Urothelium cell line (cell line): ENCODE measurements at regions not wholly inside any gene's neighbourhood (a gene's known extent, or its start where the extent isn't known, plus 50 kb on each side); places are given as distances from the start of the nearest gene placed in this dataset.
"Not testable (repeated sequence)": the region's sequence is repeated elsewhere in the genome, so short reads cannot be mapped to it uniquely, and the experiment has no call there.

ENCODE experiments used
- DNase-seq: peaks from one replicate; pipeline ENCODE4 v3.0.0; 2011; ENCODE audit warnings: low spot score, mixed read lengths
- FAIRE-seq: peaks from 2 replicates; lab custom pipeline; 2011; peaks lifted over from hg19 to GRCh38; lab: Jason Lieb, UNC

DNA sequence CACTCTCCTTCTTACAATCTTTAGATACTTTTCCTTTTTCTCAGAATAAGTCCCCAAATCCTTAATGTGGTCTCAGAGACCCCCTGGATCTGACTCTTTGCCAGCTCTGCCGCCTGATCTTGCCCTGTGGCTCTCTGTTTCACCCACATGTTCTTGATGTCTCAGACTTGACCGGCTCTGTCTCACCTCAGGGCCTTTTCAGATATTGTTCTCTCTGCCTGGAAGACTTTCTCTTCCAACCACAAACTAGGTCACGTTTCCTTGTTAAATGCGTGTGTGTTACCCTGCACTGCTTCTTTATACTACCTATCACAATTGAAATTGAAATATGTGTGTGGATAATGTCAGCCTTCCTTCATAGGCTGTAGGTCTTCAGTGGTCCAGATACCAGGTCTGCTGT is 265.4 kb upstream of the NUDT12 start:
- no peak for DNase-seq
- no peak for FAIRE-seq

DNA sequence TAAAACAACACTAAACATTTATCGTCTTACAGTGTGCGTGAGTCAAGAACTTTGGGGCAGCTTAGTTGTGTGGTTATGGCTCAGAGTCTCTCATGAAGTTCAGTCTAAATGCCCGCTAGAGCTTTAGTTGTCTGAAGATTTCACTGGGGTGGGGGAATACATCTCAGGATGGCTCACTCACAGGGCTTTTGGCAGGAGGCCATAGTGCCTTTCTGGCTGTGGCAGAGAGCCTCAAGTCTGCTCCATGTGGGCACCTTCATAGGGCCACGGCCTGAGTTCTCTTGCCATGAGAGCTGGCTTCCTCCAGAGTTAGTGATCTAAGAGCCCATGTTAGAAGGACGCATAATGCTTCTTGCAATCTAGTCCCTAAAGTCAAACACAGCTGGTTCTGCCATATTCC is 258.8 kb upstream of the NUDT12 start:
- DNase-seq = no peak
- no peak for FAIRE-seq

DNA sequence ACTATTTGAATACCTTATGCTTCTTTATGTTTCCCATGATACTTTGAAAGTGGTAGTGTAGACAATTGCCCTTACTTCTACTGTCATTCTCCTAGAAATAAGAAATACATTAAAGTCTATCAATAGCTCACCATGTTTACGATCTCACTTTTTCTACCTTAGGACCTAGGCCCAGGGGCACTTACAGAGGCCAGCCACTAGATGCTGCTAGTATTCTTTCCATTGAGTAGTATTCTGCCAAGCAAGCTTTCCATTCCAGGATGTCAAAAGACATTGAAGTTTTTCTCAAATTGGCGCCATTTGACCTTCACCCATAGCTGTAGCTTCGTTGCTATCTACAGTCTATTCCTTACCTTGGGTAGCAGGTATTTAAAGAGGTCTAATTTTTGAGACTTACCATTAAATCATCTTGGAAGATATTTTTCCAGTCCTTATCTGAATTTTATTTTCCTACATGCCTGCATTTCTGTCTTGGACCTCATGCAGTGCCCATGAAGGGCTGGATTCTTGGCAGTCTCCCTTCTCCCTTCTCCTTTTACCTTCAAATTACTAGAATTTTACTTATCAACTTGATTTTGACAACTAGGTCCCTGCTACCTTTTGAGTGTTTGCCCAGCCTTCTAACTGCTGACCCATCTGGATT is 246.0 kb upstream of the NUDT12 start:
- no peak for FAIRE-seq
- peak; percentile 37 for DNase-seq

DNA sequence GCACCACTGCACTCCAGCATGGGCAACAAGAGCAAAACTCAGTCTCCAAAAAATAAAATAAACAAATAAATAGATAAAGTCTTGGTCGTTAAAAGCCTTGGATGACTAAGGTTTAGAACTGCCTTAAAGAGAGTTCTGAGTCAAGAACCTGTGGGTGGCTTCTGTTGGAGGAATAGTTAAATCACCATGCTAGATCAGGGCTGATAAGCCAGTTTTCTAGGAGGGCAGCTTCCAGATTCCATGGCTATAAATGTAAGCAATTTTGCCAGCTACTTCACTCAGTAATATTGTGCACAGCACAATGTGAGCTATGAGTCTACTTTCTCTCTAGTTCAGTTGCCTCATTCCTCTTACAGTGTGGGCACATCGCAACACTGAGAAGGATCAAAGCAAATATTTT is 242.1 kb upstream of the NUDT12 start:
- DNase-seq (no peak), FAIRE-seq (no peak)

DNA sequence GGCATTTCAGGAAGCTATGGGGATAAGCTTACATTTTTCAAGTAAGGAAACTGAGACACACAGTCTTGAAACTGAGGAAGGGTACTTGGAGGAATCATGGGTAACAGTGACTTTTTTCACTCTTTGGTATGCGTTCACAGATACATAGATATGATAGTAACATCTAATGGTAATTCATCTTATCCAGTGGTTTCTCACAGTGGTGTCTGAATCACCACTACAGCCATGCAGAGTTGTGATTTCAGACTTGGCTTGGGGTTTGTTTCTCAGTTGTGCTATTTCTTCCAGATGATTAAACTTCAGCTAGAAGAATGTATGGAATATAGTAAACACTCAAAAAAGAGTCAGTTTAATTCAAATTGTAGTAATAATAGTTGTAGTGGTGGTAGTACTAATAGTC is 239.1 kb upstream of the NUDT12 start:
- DNase-seq (no peak), FAIRE-seq (no peak)

DNA sequence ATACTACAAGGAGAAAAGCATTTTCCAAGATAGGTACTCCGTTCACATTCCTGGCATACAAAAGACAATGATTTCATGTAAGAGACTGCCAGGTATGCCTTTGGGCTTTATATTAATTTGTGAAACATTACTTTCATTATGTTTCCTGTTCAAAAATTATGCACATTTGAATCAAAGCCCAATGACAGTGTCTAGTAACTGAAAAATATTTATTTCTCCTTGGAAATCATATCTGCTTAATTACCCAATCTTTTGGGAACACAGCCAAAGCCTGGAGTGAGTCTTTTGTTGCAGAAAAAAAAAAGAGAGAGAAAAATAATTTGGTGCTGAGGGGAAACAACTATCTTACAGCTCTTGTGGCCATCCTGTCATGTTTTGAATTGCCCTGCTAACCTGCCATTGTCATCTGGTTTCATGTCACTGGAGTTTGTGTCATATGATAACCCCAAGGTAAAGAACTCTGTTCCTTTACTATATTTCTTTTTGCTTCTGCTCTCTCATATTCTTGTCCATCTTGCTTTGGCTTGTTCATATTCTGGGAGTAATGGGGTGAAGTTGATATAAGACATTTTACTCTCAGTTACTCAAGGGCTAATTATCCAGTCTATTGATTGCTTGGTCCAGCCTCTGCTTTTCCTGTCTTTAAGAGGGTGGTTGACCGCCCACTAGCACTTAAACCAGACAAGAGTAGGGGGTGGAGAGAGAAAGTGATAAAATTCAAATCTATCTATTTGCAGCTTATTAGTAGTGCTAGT is 238.3 kb upstream of the NUDT12 start:
- FAIRE-seq = no peak

DNA sequence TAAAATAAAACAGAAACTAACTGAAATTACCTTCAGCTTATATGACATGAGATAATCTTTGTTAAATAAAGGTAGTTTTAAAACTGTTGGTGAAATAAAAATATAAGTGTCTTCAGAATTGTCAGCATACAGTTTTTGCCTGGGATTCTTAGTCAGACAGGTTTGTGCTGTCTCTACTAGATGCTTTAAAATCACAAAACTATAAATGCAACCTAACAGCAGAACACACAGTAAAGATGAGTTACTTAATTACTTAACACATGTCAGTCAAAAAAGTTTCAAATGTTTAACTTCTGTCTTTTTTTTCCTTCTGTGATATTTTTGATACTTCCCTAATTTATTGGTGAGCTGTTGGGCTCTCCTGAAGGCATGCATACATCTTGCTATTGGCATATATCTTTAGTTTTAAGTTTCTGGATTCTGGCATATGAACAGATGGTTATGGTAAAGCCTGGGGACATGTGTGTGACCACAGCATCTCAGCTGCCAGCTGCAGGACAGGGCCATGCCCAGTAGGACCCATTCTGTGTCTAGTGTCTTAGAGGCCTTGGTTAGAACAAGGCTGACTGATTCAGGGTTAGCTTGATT is 231.1 kb upstream of the NUDT12 start:
- DNase-seq = no peak
- no peak for FAIRE-seq

More for the DNA sequence above, 238.3 kb upstream of the NUDT12 start:
- no peak for DNase-seq

DNA sequence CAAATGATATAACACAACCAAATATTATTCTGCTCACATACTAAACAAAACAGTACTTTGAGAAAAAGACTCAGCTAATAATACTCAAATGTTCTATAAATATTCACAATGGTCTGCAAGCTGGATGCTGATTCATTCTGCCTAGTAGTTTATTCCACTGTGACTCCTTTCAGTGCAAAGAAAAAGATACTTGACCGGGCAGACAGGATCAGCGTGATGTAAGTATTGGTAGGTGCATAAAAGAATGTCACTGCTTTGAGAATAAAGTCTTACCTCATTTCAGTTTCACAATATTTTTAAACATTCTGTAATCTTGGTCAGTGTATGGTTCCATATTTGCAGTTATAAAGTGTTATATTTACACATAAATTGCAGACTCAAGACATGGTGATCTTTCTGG is 223.0 kb upstream of the NUDT12 start:
- FAIRE-seq = no peak
- DNase-seq = no peak

DNA sequence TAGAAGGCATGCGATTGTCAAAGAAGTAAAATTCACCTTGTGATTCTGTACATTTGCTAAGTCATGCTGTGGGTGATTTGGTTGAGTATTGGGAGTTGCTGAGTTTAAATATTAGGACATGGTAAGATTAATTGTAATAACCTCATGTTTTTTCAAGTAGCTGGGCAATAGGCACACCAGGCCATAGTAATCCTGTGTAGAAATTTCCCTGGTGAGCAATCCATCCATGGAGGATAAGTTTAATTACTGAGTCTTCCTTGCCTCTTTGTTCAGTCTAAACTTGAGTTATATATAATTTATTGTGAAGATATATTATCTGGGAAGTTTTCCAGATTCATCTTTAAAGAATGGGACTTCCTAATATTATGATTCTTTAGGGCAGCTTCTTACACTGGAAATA is 221.1 kb upstream of the NUDT12 start:
- FAIRE-seq = no peak
- DNase-seq = no peak

DNA sequence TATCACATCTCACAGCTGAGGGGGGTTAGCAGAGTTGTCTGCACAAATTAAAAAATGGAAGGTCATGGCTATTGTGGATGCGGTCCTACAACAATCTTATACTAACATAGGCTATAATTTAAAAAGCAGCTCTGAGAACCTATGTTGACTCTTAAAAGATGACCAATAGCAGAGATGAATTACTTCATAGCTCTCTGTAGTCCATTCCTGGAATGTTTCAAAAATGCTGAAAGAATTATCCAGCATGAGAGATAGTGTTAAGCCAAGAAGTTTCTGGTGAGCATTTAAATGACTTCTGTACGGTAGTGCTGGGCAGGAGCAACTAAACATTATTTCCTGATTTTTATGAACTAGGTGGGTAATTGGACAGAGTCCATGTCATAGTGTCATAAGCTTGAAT is 218.2 kb upstream of the NUDT12 start:
- no peak for FAIRE-seq
- no peak for DNase-seq

DNA sequence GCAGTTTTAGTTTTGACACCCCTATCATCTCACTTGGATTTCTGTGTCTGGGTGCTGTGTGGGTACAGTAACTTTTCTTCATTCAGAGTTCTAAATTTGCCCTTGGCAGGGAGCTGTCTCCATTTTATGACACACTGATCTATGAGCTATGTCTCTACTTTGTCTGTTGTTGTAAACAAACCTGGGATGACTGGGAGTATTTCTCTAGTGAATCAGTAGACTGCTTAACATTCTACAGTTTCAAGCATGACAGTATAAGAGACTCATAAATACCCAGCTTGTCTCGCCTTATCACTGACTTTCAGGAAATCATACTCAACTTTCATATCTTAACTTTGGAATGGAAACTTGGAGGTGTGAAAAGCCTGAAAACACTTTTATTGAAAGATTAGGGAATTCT is 212.1 kb upstream of the NUDT12 start:
- FAIRE-seq (no peak), DNase-seq (no peak)

DNA sequence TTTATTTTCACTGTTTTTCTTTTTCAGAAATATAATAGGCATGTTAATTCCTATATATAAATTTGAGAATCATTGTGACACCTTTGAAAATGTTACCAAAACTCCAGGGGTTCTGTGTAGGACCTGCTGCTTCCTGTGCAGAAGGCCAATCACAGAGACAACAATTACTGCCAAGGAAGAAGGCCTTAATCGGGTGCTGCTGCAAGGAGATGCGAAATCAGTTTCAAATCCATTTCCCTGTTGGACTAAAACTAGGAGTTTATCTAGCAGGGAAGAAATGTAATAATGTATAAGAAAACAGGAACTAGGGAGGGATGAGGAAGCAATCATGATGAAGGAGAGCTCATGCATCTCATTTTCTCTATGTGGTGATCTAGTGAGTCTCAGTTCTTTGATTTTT is 209.7 kb upstream of the NUDT12 start:
- DNase-seq = no peak

DNA sequence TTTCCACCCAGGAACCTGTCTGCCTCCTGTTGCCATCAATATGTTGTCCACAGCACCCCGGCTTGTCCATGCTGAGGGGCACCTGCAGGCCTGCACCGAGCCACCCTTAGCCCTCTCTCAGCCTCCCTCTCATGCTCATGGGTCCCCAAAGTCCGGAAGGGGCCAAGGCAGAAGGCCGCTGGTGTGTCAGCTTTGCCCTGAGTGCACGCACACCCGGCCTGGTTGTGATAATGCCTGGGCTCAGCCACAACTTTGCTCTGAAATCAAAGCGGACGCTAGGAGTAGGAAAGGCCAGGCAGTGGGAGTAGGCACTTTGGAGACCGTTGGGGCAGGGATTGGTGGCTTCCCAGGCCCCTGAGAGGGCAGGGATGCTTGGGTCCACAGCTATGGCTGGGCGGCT is 201.8 kb upstream of the NUDT12 start:
- DNase-seq = no peak

More for the DNA sequence above, 209.7 kb upstream of the NUDT12 start:
- FAIRE-seq = no peak

DNA sequence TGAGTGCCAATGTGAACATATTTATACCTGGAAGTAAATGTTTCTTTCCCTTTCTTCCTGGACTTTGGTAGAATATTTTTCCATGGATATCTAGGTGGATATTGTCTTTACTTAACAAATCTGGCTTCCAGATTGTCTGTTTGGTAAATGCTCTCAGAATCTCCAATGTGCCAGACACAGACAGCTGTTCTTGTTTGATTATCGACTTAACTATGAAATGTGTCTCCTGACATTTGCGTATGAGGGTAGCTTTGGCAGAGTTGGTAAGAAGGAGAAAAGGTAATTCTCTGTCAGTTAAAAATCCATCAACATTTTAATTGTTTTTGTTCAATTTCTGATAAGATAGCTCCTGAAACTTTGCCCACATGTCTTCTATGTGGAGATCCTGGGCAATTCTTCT is 196.4 kb upstream of the NUDT12 start:
- FAIRE-seq = no peak
- DNase-seq = no peak

More for the DNA sequence above, 201.8 kb upstream of the NUDT12 start:
- FAIRE-seq = no peak

DNA sequence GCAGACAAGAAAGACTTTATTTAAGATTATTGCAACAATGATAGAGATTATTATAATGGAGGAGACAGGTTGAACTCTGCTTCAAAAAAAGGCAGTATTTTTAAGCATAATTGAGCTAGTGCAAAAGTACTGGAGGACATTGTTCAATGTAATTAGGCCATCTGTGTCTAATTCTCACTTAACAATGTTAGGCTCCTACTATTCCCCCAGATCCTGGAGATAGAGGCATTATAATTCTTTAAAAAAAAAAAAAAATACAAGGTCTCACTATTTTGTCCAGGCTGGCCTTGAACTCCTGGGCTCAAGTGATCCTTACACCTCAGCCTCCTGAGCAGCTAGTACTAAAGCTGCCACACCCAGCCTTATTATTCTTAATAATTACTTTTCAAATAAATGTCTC is 193.4 kb upstream of the NUDT12 start:
- FAIRE-seq = no peak
- DNase-seq = no peak

DNA sequence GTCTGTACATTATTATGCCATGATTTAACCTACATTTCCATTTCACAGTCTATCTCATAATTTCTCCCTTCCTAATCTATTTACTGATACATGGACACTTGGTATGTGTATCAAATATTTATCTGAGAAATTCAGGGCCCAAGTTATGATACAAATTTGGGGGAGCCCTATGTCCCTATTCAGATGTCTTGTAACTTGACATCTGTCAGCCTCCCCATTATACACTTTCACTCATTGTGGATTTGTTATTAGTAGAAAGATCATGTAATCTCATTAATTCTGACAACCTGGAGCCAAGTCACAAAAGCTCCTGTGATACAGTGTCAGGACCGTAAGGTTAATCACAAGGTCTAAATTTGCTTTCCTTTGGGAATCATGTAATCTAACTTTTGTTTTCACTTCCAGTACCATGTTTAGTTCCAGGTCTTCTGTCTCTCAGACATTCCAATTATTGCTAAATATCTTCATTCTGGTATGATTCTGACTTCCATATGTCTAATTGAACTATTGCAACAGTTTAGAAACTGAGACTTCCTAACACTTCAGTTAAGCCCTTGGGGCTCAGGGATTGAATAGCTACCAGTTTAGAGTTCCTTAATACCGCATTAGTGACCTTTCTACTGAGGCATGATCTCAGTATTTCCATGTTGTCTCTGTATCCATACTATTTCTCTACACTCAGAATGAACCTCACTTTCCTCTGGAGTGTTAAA is 182.9 kb upstream of the NUDT12 start:
- FAIRE-seq (no peak), DNase-seq (no peak)

DNA sequence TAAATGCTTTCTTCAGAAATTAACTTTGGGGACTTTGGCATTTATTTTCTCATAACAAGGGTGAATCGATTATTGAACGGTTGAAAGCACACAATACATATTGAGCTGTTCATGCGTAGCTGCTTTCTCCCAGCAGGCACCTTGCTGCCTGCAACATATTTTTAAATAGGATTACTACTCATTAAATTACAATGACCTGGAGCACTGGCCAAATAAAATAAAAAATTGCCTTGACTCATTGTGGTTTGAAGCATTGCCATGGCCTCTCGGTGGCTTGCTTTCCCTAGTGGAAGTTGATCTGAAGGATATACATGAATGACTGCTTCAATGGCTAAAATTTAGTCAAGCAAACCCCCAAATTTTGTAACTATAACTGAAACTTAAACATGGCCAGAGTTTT is 181.6 kb upstream of the NUDT12 start:
- FAIRE-seq (no peak), DNase-seq (no peak)

DNA sequence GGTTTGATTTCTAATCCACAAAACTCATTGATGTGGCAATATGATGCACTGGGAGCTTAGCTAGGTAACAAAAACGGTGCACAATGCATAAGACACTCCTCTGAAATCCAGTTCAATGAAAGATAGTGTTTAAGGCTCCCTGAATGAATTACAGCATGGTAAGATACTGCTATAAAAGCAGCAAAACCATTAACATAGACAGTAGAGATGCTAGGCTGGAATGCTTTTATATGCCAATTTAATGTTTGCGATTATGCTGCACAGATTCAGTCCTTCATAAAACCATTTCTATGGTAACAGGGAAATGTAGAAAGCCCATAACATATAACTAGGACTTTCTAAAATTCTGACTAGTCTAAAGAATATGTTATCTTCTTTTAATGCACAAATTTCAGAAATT is 180.8 kb upstream of the NUDT12 start:
- DNase-seq (no peak), FAIRE-seq (no peak)

DNA sequence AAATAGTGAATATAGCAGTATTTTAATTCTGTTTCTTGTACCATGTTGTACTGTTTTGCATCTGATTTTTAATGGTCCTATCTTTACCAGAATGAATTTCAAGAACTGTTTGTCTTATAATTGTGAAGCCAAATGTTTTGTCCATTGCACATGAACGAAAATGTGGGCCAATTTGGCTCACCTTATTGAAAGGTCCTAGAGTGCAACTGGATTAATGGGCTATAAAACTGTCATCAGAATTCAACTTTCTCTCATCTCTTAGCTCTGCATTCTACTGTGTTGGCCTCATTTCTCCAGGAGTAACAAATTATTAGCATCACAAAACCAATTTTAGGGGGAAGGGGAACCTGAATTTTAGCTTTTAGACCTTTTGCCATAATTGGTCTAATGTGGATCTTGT is 179.4 kb upstream of the NUDT12 start:
- FAIRE-seq = no peak

DNA sequence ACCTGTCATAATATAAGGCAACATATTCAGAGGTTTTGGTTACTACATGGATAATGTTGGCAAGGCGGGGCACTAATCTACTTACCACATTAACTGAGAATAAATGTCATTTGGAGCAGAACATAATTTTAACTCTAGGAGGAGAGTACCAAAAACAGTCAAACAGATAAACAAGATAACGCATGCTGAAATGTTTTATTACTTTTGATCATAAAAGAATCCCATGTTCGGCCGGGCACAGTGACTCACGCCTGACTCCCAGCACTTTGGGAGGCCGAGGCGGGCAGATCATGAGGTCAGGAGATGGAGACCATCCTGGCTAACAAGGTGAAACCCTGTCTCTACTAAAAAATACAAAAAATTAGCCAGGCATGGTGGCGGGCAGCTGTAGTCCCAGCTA is 173.8 kb upstream of the NUDT12 start:
- FAIRE-seq, DNase-seq: not testable (repeated sequence)

More for the DNA sequence above, 179.4 kb upstream of the NUDT12 start:
- DNase-seq = no peak

DNA sequence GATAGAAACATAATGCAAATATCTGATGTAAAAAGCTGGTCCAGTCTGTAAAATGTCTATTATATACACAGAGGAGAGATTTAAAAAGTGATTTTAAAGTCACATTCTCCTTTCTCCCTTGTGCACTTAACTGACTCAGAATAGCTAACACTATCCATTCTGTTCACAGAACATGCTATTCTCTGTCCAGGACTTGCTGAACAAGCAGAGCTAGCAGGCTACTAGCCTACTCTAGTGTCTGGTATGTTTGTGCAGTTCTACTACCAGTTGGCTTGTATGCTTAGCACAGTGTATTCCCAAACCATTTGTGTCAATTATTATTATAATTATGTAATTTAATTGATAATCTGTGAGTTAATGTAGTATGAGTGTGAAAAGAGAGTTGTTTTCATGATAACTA is 161.7 kb upstream of the NUDT12 start:
- DNase-seq = no peak
- no peak for FAIRE-seq

DNA sequence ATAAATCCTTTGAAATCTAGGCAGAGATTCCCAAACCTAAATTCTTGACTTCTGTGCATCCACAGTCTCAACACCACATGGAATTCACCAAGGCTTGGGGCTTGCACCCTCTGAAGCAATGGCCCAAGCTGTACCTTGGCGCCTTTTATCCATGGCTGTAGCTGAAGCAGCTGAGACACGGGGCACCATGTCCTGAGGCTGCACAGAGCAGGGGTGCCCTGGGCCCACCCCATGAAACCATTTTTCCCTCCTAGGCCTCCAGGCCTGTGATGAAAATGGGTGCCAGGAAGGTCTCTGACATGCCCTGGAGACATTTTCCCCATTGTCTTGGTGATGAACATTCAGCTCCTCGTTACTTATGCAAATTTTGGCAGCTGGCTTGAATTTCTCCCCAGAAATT is 158.6 kb upstream of the NUDT12 start:
- FAIRE-seq (no peak), DNase-seq (no peak)
